Activated naive CD4-positive, alpha-beta T cell treated with anti-CD3 and anti-CD28 coated beads for 36 hours (primary cell): ENCODE measurements at regions not wholly inside any gene's neighbourhood (a gene's known extent, or its start where the extent isn't known, plus 50 kb on each side); places are given as distances from the start of the nearest gene placed in this dataset.

Experiments used
- CTCF ChIA-PET: fragments of 350-600 bp; sonication (Branson Sonifier 250); formaldehyde crosslinking; loops from one replicate; lab custom pipeline; 2021; ENCODE audit warnings: antibody characterized with exemption; lab: Charles Lee
- DNase-seq: peaks from one replicate; pipeline ENCODE4 v3.0.0-alpha.2; 2020
- H3K27ac Mint-ChIP-seq: one replicate; pipeline ENCODE4 v1.8.0; 2021; ENCODE audit warnings: mild to moderate bottlenecking, mixed read lengths
- H3K27me3 Mint-ChIP-seq: one replicate; pipeline ENCODE4 v1.8.0; 2021; ENCODE audit warnings: low read depth, mixed read lengths
- H3K36me3 Mint-ChIP-seq: one replicate; pipeline ENCODE4 v1.8.0; 2021; ENCODE audit warnings: low read depth, mixed read lengths
- H3K4me1 Mint-ChIP-seq: one replicate; pipeline ENCODE4 v1.8.0; 2021; ENCODE audit warnings: low read depth, mixed read lengths
- H3K4me3 Mint-ChIP-seq: one replicate; pipeline ENCODE4 v1.8.0; 2021; ENCODE audit warnings: mild to moderate bottlenecking, moderate library complexity, mixed read lengths
- H3K9me3 Mint-ChIP-seq: one replicate; pipeline ENCODE4 v1.8.0; 2021; ENCODE audit warnings: mixed read lengths
- intact Hi-C: fragments of 100-400 bp; cut with micrococcal nuclease; formaldehyde crosslinking; loops from one replicate; pipeline ENCODE4 v1.15.1; 2023

DNA sequence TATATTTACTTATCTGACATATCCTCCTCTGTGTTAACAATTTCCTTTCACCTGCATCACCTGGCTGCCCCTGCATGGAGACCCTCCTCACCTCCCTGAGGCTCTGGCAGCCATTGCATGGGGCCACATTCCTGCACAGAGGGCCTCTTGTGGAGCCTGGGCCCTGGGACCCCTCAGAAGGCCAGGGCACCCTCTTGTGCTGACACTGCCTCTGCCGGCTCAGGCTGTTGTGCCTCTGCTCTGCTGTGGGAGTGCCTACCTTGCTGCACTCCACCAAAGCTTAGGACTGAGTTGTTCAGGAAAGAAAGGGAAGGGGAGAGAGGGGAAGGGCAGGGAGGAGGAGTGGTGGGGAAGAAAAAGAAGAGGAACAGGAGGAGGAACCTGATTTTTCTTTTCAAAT is 194.5 kb downstream of the ADAMTS15 start:
- no peak overlapping the region for H3K27ac Mint-ChIP-seq
- H3K4me3 Mint-ChIP-seq = no peak overlapping the region
- no peak for DNase-seq
- H3K36me3 Mint-ChIP-seq = no peaks in the 10 kb centered on the region
- H3K27me3 Mint-ChIP-seq = no peaks in the 10 kb centered on the region
- H3K4me1 Mint-ChIP-seq = no peaks in the 10 kb centered on the region
- CTCF ChIA-PET = no interaction called here
- no peaks in the 10 kb centered on the region for H3K9me3 Mint-ChIP-seq
- intact Hi-C loops = no loop called here

DNA sequence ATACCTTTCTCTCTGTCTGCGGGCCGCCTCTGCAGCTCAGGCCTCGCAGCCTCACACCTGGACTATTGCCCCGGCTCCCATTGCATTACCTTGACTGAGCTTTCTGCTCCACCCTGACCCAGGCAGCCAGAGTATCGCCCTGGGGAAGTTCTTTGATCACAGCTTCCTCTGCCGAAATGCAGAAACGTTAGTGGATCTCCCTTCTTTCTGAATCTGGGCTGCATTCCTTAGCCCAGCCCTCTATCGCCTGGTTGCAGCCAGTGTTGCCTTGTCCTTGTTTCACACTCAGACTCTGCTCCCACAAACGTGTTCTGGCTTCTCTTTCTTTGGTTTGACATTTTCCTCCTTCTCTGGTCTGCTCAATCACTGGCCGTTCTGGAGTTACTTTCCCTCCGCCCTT is 195.7 kb downstream of the ADAMTS15 start:
- intact Hi-C loops = no loop called here
- H3K4me1 Mint-ChIP-seq = no peaks in the 10 kb centered on the region
- H3K36me3 Mint-ChIP-seq = no peaks in the 10 kb centered on the region
- no peak for DNase-seq
- H3K9me3 Mint-ChIP-seq = no peaks in the 10 kb centered on the region
- H3K27me3 Mint-ChIP-seq = no peaks in the 10 kb centered on the region
- no peak overlapping the region for H3K4me3 Mint-ChIP-seq
- H3K27ac Mint-ChIP-seq = no peak overlapping the region
- CTCF ChIA-PET = no interaction called here

DNA sequence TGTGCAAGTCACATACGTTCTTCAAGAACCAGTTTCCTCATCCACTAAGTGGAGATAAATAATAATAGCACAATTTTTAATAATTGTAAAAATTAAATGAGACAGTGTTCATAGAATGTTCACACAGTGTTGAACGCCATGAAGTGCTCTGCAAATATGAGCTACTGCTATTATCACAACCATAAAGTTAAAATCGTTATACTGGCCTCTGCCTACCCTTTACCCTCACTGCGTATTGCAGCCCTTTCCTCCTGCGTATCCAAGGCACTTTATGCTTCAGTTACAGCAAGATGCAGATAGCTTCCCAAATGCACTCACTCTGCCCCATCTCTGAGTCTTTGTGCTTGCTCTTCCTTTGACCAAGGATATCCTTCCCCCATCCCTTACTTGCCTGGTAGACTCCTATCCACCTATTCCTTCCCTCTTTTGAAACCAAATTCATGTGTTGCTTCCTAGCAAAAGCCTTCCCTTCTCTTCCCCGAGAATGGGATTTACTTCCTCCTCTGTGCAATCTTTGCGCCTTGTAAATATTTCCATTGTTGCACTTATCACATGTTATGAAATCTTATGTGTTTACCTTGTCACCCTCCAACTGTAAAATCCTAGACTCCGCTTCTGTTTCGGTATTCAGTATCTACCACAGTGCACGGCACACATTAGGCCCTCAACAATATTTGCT is 196.9 kb downstream of the ADAMTS15 start:
- Mint-ChIP-seq H3K4me3 (no peak overlapping the region), H3K9me3 (no peaks in the 10 kb centered on the region), H3K27me3 (no peaks in the 10 kb centered on the region), H3K27ac (no peak overlapping the region), H3K36me3 (no peaks in the 10 kb centered on the region), H3K4me1 (no peaks in the 10 kb centered on the region)
- CTCF ChIA-PET = no interaction called here
- intact Hi-C loops = no loop called here
- no peak for DNase-seq

DNA sequence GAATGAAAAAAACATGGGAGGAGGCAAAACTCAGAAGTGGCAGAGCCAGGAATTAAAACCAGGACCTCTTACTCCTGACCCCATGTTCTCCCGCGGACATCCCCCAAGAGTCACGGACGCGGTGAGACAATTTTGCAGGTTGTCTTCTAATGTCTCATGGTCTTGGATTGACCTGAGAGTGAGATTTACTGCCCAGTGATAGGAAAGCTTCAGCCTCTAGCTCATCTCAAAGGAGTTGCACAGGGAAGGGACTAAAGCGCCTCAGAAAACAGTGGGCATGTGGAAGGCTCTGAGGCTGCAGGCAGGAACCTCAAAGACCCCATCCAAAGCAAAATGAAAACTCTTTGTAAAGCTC is 197.4 kb downstream of the ADAMTS15 start:
- no peaks in the 10 kb centered on the region for H3K27me3 Mint-ChIP-seq
- intact Hi-C loops = no loop called here
- CTCF ChIA-PET = no interaction called here
- H3K36me3 Mint-ChIP-seq = no peaks in the 10 kb centered on the region
- no peak for DNase-seq
- H3K4me1 Mint-ChIP-seq = no peaks in the 10 kb centered on the region
- H3K4me3 Mint-ChIP-seq = no peak overlapping the region
- no peaks in the 10 kb centered on the region for H3K9me3 Mint-ChIP-seq
- H3K27ac Mint-ChIP-seq = no peak overlapping the region

DNA sequence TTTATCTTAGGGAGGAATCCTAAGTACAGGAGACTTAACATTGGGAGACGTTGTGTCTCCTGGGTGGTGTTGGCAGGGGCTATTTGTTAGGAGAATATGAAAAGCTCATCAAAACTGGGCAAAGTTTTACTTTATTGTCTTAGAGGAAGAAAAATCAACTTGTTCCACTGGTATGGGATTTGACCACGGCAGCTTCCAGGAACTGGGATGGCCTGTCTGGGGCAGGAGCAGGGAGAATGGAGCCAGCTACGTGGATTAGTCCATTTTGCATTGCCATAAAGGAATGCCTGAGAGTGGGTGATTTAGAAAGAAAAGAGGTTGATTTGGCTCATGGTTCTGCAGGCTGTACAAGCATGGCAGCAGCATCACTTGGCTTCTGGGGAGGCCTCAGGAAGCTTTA is 198.4 kb downstream of the ADAMTS15 start:
- Mint-ChIP-seq H3K9me3 (no peaks in the 10 kb centered on the region), H3K36me3 (no peaks in the 10 kb centered on the region), H3K27ac (no peak overlapping the region), H3K4me1 (no peaks in the 10 kb centered on the region), H3K27me3 (no peaks in the 10 kb centered on the region), H3K4me3 (no peak overlapping the region)
- DNase-seq = no peak
- intact Hi-C loops = no loop called here
- CTCF ChIA-PET = no interaction called here

DNA sequence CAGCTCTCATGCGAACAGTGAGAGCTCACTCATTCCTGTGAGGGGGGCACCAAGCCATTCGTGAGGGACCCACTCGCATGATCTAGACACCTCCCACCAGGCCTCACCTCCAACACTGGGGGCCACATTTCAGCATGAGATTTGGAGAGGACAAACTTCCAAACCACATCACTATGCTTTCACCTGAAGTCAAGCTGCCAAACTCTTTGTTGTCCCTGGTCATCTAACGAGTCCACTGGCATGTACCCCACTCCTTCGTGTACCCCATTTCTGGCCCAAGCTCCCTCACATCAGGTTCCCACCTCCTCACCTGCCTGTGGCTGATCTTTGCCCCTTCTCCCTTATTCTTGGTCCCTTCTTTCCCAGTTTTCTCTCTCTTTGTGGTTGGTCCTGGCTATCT is 198.9 kb downstream of the ADAMTS15 start:
- Mint-ChIP-seq H3K4me1 (no peaks in the 10 kb centered on the region), H3K27me3 (no peaks in the 10 kb centered on the region), H3K36me3 (no peaks in the 10 kb centered on the region), H3K9me3 (no peaks in the 10 kb centered on the region), H3K4me3 (no peak overlapping the region), H3K27ac (no peak overlapping the region)
- CTCF ChIA-PET = no interaction called here
- intact Hi-C loops = no loop called here
- DNase-seq = no peak

DNA sequence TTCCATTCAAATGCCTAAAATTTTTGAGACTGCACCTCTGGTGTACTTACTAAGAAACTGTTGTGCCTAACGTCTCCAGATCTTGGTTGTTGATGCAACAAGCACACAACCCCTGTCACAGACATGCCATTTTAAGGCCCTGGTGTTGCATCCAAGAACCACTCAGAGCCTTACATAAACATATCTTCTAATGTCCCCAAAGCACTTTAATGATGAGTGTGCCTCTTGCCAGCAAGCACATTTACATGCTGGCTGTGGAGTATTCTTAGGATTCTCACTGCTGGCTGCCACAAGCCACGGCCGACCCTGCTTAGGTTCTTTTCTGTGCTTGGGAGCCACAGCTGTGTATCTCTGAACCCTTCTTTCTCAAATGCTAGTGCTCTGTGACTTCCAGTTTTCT is 201.4 kb downstream of the ADAMTS15 start:
- no peaks in the 10 kb centered on the region for H3K36me3 Mint-ChIP-seq
- CTCF ChIA-PET = no interaction called here
- H3K9me3 Mint-ChIP-seq = no peaks in the 10 kb centered on the region
- H3K4me3 Mint-ChIP-seq = no peak overlapping the region
- intact Hi-C loops = no loop called here
- no peaks in the 10 kb centered on the region for H3K27me3 Mint-ChIP-seq
- no peak overlapping the region for H3K27ac Mint-ChIP-seq
- no peak for DNase-seq
- no peaks in the 10 kb centered on the region for H3K4me1 Mint-ChIP-seq

DNA sequence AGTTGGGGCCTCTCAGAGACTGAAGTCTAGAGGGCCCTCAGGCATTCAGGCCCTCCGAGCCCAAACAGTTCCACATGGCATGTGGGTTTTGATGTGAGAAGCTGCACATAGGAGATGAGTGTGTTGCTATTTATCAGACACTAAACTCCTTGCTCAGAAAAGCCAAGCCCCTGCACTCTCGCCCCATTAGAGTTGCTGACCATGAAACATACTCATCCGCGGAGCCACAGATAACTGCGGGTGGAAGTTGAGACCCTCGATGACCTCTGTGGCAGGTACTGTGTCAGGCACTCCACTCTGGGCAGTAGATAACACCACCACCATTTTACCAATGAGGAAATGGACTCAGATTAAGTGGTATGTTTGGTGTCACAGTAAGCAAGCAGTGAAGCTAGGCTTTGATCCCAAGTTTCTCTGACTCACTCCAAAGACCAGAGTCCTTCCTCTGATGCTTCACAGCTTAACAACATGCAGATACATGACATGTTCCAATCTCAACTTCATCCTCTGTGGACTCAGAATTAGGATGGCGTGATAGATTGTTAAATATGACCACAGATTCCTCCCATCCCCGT is 202.1 kb downstream of the ADAMTS15 start:
- no peaks in the 10 kb centered on the region for H3K4me1 Mint-ChIP-seq
- intact Hi-C loops = no loop called here
- CTCF ChIA-PET = no interaction called here
- no peak overlapping the region for H3K4me3 Mint-ChIP-seq
- peaks cover 5% of the 10 kb centered on the region for H3K27me3 Mint-ChIP-seq
- no peak overlapping the region for H3K27ac Mint-ChIP-seq
- no peaks in the 10 kb centered on the region for H3K9me3 Mint-ChIP-seq
- no peaks in the 10 kb centered on the region for H3K36me3 Mint-ChIP-seq
- no peak for DNase-seq

DNA sequence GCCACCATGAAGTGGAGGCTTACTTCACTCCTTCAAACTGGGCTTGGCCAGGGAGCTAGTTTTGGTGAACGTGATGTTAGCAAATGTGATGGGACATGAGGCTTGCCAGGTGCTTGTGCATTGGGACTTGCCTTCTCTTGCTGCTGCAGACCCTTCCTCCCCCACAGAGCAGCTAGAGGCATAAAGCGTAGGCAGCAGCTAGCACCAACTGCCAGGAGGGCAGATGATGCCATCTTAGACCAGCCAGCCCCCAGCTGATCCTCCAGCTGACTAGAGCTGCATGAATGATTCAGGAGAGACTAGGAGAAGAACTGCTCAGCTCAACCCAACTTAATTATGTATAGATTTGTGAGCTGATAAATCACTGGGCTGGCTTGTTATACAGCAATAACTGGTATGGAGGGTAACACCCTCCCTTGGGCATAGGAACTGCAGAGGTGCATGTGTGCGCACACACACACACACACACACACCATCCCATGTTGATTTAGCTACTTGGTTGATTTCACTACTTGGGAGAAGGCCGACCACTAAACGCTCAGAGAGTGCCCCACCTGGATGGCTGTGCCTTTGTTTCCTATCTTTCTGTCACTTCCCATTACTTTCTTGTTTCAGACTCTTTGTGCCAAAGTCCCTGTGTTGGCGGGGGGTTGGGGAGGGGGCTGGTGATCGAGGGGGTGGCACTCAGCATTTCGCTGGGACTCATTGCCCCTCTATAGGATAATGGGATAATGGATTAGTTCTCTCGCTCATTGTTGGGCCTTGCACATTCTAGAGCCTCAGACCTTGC is 202.8 kb downstream of the ADAMTS15 start:
- Mint-ChIP-seq H3K27me3 (peaks cover 9% of the 10 kb centered on the region), H3K27ac (no peak overlapping the region), H3K36me3 (no peaks in the 10 kb centered on the region), H3K4me1 (no peaks in the 10 kb centered on the region), H3K9me3 (peaks cover 3% of the 10 kb centered on the region), H3K4me3 (no peak overlapping the region)
- DNase-seq = no peak
- intact Hi-C loops = no loop called here
- CTCF ChIA-PET = no interaction called here

DNA sequence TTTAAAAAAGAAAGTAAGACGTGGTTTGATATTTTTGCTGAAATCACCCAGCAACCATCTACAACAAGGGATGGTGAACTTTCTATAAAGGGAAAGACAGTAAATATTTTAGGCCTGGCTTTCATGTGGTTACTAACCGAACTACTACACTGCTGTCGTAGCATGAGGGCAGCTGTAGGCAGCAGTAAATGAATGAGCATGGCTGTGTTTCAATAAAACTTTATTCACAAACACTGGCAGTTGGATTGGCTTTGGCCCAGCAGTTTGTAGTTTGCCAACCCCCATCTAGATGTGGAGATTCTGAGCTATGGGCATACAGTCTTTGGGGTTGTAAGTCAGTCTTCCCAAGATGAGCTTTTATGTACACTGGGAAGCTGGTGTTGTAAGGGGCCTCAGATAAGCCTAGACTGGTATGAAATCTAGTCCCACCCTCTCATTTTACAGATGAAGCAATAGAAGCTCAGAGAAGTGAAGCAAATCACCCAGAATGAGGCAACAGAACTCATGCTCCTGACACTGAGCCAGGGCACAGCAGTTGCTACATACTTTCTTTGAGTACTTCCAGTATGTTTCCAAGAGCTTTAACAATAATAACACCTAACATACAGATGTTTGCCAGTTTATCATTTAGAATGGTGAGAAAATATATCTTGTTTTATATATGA is 204.4 kb downstream of the ADAMTS15 start:
- CTCF ChIA-PET = no interaction called here
- Mint-ChIP-seq H3K9me3 (peaks cover 3% of the 10 kb centered on the region), H3K36me3 (no peaks in the 10 kb centered on the region), H3K4me1 (no peaks in the 10 kb centered on the region), H3K27me3 (peaks cover 9% of the 10 kb centered on the region), H3K27ac (no peak overlapping the region), H3K4me3 (no peak overlapping the region)
- intact Hi-C loops = no loop called here
- no peak for DNase-seq

DNA sequence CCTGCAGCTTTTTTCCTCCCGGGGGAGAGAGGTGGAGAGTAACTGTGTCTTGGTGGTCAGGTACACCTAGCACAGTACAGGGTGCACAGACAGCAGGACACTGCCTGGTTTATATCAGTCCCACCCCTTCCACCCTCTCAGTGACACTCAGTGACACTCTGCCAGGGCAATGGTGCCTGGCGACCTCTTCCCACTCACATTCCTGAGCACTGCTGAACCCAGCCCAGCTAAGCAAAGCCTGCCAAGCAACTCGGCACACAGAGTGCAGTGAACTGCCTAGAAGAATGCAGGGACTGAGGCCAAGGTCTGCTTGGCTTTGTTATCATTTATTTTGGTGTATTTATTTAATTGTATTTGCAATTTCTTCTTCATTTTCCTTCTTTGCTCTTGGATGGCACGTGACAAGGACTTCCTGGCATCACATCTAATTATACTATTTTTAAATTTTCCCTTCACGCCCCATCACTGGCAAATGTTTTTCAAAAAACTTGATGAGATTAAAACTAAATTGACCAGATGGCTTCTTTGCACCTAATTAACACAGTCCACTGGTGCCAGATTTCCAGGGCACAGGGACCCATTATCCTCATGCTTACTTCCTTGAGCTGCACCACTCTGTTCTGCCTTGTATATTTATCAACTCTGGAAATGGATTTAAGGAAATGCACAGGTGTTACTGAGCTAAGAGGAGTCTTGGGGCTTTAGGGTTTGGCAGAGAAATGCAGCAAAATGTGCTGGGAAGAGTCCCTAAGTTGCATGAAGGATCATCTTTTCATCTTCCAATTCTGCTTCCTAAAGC is 205.6 kb downstream of the ADAMTS15 start:
- intact Hi-C loops = no loop called here
- DNase-seq = no peak
- no peaks in the 10 kb centered on the region for H3K4me1 Mint-ChIP-seq
- H3K36me3 Mint-ChIP-seq = no peaks in the 10 kb centered on the region
- CTCF ChIA-PET = no interaction called here
- H3K27me3 Mint-ChIP-seq = peaks cover 9% of the 10 kb centered on the region
- H3K4me3 Mint-ChIP-seq = no peak overlapping the region
- H3K9me3 Mint-ChIP-seq = peaks cover 3% of the 10 kb centered on the region
- no peak overlapping the region for H3K27ac Mint-ChIP-seq

DNA sequence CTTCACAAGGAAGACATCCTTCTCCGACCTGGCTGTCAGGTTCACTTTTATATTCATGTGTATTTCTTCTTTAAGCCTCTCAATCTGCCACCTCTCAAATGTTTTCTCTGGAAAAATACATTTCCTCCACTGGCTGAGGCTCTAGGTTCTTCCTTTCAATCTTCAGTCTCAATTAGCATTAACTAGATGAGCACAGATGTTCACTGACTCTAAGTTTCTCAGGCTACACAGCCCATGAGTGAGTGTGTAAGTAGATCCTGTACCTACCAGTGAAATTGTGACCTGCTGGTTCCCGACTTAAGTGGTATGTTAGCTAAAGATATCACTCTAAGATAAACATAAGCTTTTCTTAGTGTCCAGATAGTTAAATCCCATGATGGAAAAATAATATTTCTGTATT is 206.9 kb downstream of the ADAMTS15 start:
- CTCF ChIA-PET = no interaction called here
- no peak overlapping the region for H3K27ac Mint-ChIP-seq
- intact Hi-C loops = no loop called here
- H3K4me3 Mint-ChIP-seq = no peak overlapping the region
- peaks cover 9% of the 10 kb centered on the region for H3K27me3 Mint-ChIP-seq
- no peak for DNase-seq
- no peaks in the 10 kb centered on the region for H3K36me3 Mint-ChIP-seq
- H3K9me3 Mint-ChIP-seq = peaks cover 3% of the 10 kb centered on the region
- no peaks in the 10 kb centered on the region for H3K4me1 Mint-ChIP-seq
